ENCODE measurements at regions not wholly inside any gene's neighbourhood (a gene's known extent, or its start where the extent isn't known, plus 50 kb on each side); places are given as distances from the start of the nearest gene placed in this dataset.

GRCh38 chr2:146916914-146917313 lies 927.9 kb upstream of the ACVR2A start:
- DNase-seq, result no peak
- Histone ChIP-seq H3K36me3 (ENCODE audit: control insufficient read depth in 1 of 2, insufficient read depth in 2 of 2, low read length in 1 of 2) (no peaks in the 10 kb centered on the region), H3K9me3 (ENCODE audit: control insufficient read depth, low read length) (no peaks in the 10 kb centered on the region), H3K27me3 (ENCODE audit: control insufficient read depth in 1 of 2, insufficient read depth in 2 of 2, low read length in 1 of 2) (no peaks in the 10 kb centered on the region), H3K4me3 (ENCODE audit: low read length in 2 of 2) (no peak overlapping the region), H3K4me1 (ENCODE audit: control insufficient read depth in 1 of 2, insufficient read depth in 2 of 2, low read length in 2 of 2) (no peaks in the 10 kb centered on the region), H3K27ac (ENCODE audit: low read depth in 1 of 2, low read length in 2 of 2) (no peak overlapping the region)
- intact Hi-C loops (cut with DNase I), result no loop called here
- no peak for ATAC-seq (ENCODE audit: low FRiP score)
- WGBS, 2 donors, result 92 to 94% methylated on average over 7 of the region's 7 CpGs

GRCh38 chr2:146913476-146913875 lies 931.4 kb upstream of the ACVR2A start:
- DNase-seq (no peak), ATAC-seq (ENCODE audit: low FRiP score) (no peak)
- H3K36me3 ChIP-seq (ENCODE audit: control insufficient read depth in 1 of 2, insufficient read depth in 2 of 2, low read length in 1 of 2), result no peaks in the 10 kb centered on the region
- no peak overlapping the region for H3K4me3 ChIP-seq (ENCODE audit: low read length in 2 of 2)
- H3K27me3 ChIP-seq (ENCODE audit: control insufficient read depth in 1 of 2, insufficient read depth in 2 of 2, low read length in 1 of 2), result no peaks in the 10 kb centered on the region
- H3K9me3 ChIP-seq (ENCODE audit: control insufficient read depth, low read length), result peaks cover 1% of the 10 kb centered on the region
- no peak overlapping the region for H3K27ac ChIP-seq (ENCODE audit: low read depth in 1 of 2, low read length in 2 of 2)
- 91% methylated on average over 3 of the region's 3 CpGs for WGBS, 2 donors
- no peaks in the 10 kb centered on the region for H3K4me1 ChIP-seq (ENCODE audit: control insufficient read depth in 1 of 2, insufficient read depth in 2 of 2, low read length in 2 of 2)
- intact Hi-C loops (cut with DNase I), result no loop called here

GRCh38 chr2:146912536-146912935 lies 932.3 kb upstream of the ACVR2A start:
- ATAC-seq (ENCODE audit: low FRiP score), result no peak
- intact Hi-C loops (cut with DNase I), result no loop called here
- H3K4me1 ChIP-seq (ENCODE audit: control insufficient read depth in 1 of 2, insufficient read depth in 2 of 2, low read length in 2 of 2), result no peaks in the 10 kb centered on the region
- no peak overlapping the region for H3K27ac ChIP-seq (ENCODE audit: low read depth in 1 of 2, low read length in 2 of 2)
- DNase-seq, result no peak
- H3K4me3 ChIP-seq (ENCODE audit: low read length in 2 of 2), result no peak overlapping the region
- H3K27me3 ChIP-seq (ENCODE audit: control insufficient read depth in 1 of 2, insufficient read depth in 2 of 2, low read length in 1 of 2), result no peaks in the 10 kb centered on the region
- peaks cover 1% of the 10 kb centered on the region for H3K9me3 ChIP-seq (ENCODE audit: control insufficient read depth, low read length)
- 44 to 47% methylated on average over 3 of the region's 3 CpGs for WGBS, 2 donors
- H3K36me3 ChIP-seq (ENCODE audit: control insufficient read depth in 1 of 2, insufficient read depth in 2 of 2, low read length in 1 of 2), result no peaks in the 10 kb centered on the region

GRCh38 chr2:146908776-146909175 lies 936.1 kb upstream of the ACVR2A start:
- H3K27me3 ChIP-seq (ENCODE audit: control insufficient read depth in 1 of 2, insufficient read depth in 2 of 2, low read length in 1 of 2), result no peaks in the 10 kb centered on the region
- no peaks in the 10 kb centered on the region for H3K4me1 ChIP-seq (ENCODE audit: control insufficient read depth in 1 of 2, insufficient read depth in 2 of 2, low read length in 2 of 2)
- no peak overlapping the region for H3K27ac ChIP-seq (ENCODE audit: low read depth in 1 of 2, low read length in 2 of 2)
- WGBS, 2 donors, result 64 to 68% methylated on average over 3 of the region's 3 CpGs
- peaks cover 1% of the 10 kb centered on the region for H3K9me3 ChIP-seq (ENCODE audit: control insufficient read depth, low read length)
- H3K4me3 ChIP-seq (ENCODE audit: low read length in 2 of 2), result no peak overlapping the region
- ATAC-seq (ENCODE audit: low FRiP score) (no peak), DNase-seq (no peak)
- H3K36me3 ChIP-seq (ENCODE audit: control insufficient read depth in 1 of 2, insufficient read depth in 2 of 2, low read length in 1 of 2), result no peaks in the 10 kb centered on the region
- intact Hi-C loops (cut with DNase I), result no loop called here

GRCh38 chr2:146898083-146898482 lies 946.7 kb upstream of the ACVR2A start:
- H3K27me3 ChIP-seq (ENCODE audit: control insufficient read depth in 1 of 2, insufficient read depth in 2 of 2, low read length in 1 of 2), result no peaks in the 10 kb centered on the region
- no peaks in the 10 kb centered on the region for H3K36me3 ChIP-seq (ENCODE audit: control insufficient read depth in 1 of 2, insufficient read depth in 2 of 2, low read length in 1 of 2)
- 26 to 28% methylated on average over 1 of the region's 1 CpG for WGBS, 2 donors
- no peak for ATAC-seq (ENCODE audit: low FRiP score)
- no peak overlapping the region for H3K27ac ChIP-seq (ENCODE audit: low read depth in 1 of 2, low read length in 2 of 2)
- no peaks in the 10 kb centered on the region for H3K4me1 ChIP-seq (ENCODE audit: control insufficient read depth in 1 of 2, insufficient read depth in 2 of 2, low read length in 2 of 2)
- DNase-seq, result no peak
- H3K9me3 ChIP-seq (ENCODE audit: control insufficient read depth, low read length), result no peaks in the 10 kb centered on the region
- no peak overlapping the region for H3K4me3 ChIP-seq (ENCODE audit: low read length in 2 of 2)
- intact Hi-C loops (cut with DNase I), result no loop called here

- Histone ChIP-seq H3K4me1 (ENCODE audit: control insufficient read depth in 1 of 2, insufficient read depth in 2 of 2, low read length in 2 of 2) (no peaks in the 10 kb centered on the region), H3K9me3 (ENCODE audit: control insufficient read depth, low read length) (no peaks in the 10 kb centered on the region), H3K27ac (ENCODE audit: low read depth in 1 of 2, low read length in 2 of 2) (no peak overlapping the region), H3K36me3 (ENCODE audit: control insufficient read depth in 1 of 2, insufficient read depth in 2 of 2, low read length in 1 of 2) (no peaks in the 10 kb centered on the region), H3K4me3 (ENCODE audit: low read length in 2 of 2) (no peak overlapping the region), H3K27me3 (ENCODE audit: control insufficient read depth in 1 of 2, insufficient read depth in 2 of 2, low read length in 1 of 2) (no peaks in the 10 kb centered on the region)
- intact Hi-C loops (cut with DNase I), result no loop called here
- 54 to 65% methylated on average over 1 of the region's 1 CpG for WGBS, 2 donors
- ATAC-seq (ENCODE audit: low FRiP score) (no peak), DNase-seq (no peak)
These were observed 950.3 kb upstream of the ACVR2A start for GRCh38 chr2:146894514-146894913.

GRCh38 chr2:146893500-146894041 lies 951.3 kb upstream of the ACVR2A start:
- H3K36me3 ChIP-seq (ENCODE audit: control insufficient read depth in 1 of 2, insufficient read depth in 2 of 2, low read length in 1 of 2), result no peaks in the 10 kb centered on the region
- no peak overlapping the region for H3K27ac ChIP-seq (ENCODE audit: low read depth in 1 of 2, low read length in 2 of 2)
- H3K4me1 ChIP-seq (ENCODE audit: control insufficient read depth in 1 of 2, insufficient read depth in 2 of 2, low read length in 2 of 2), result no peaks in the 10 kb centered on the region
- no peak for DNase-seq
- H3K4me3 ChIP-seq (ENCODE audit: low read length in 2 of 2), result no peak overlapping the region
- ATAC-seq (ENCODE audit: low FRiP score), result no peak
- WGBS, 2 donors, result 33 to 35% methylated on average over 5 of the region's 5 CpGs
- no peaks in the 10 kb centered on the region for H3K9me3 ChIP-seq (ENCODE audit: control insufficient read depth, low read length)
- intact Hi-C loops (cut with DNase I), result no loop called here
- no peaks in the 10 kb centered on the region for H3K27me3 ChIP-seq (ENCODE audit: control insufficient read depth in 1 of 2, insufficient read depth in 2 of 2, low read length in 1 of 2)

- WGBS, 2 donors, result 84 to 88% methylated on average over 2 of the region's 2 CpGs
- H3K27me3 ChIP-seq (ENCODE audit: control insufficient read depth in 1 of 2, insufficient read depth in 2 of 2, low read length in 1 of 2), result no peaks in the 10 kb centered on the region
- H3K4me3 ChIP-seq (ENCODE audit: low read length in 2 of 2), result no peak overlapping the region
- H3K36me3 ChIP-seq (ENCODE audit: control insufficient read depth in 1 of 2, insufficient read depth in 2 of 2, low read length in 1 of 2), result no peaks in the 10 kb centered on the region
- H3K9me3 ChIP-seq (ENCODE audit: control insufficient read depth, low read length), result no peaks in the 10 kb centered on the region
- H3K4me1 ChIP-seq (ENCODE audit: control insufficient read depth in 1 of 2, insufficient read depth in 2 of 2, low read length in 2 of 2), result no peaks in the 10 kb centered on the region
- H3K27ac ChIP-seq (ENCODE audit: low read depth in 1 of 2, low read length in 2 of 2), result no peak overlapping the region
- DNase-seq, result no peak
- intact Hi-C loops (cut with DNase I), result no loop called here
- no peak for ATAC-seq (ENCODE audit: low FRiP score)
These were observed 954.3 kb upstream of the ACVR2A start for GRCh38 chr2:146890491-146890890.

GRCh38 chr2:146879882-146880281 lies 964.9 kb upstream of the ACVR2A start:
- DNase-seq (no peak), ATAC-seq (ENCODE audit: low FRiP score) (no peak)
- H3K36me3 ChIP-seq (ENCODE audit: control insufficient read depth in 1 of 2, insufficient read depth in 2 of 2, low read length in 1 of 2), result no peaks in the 10 kb centered on the region
- H3K27me3 ChIP-seq (ENCODE audit: control insufficient read depth in 1 of 2, insufficient read depth in 2 of 2, low read length in 1 of 2), result no peaks in the 10 kb centered on the region
- no peak overlapping the region for H3K27ac ChIP-seq (ENCODE audit: low read depth in 1 of 2, low read length in 2 of 2)
- no peaks in the 10 kb centered on the region for H3K4me1 ChIP-seq (ENCODE audit: control insufficient read depth in 1 of 2, insufficient read depth in 2 of 2, low read length in 2 of 2)
- no peaks in the 10 kb centered on the region for H3K9me3 ChIP-seq (ENCODE audit: control insufficient read depth, low read length)
- intact Hi-C loops (cut with DNase I), result no loop called here
- no peak overlapping the region for H3K4me3 ChIP-seq (ENCODE audit: low read length in 2 of 2)
- 81 to 82% methylated on average over 6 of the region's 6 CpGs for WGBS, 2 donors
